PC-9 (cell line): ENCODE measurements at regions not wholly inside any gene's neighbourhood (a gene's known extent, or its start where the extent isn't known, plus 50 kb on each side); places are given as distances from the start of the nearest gene placed in this dataset.

Experiments
- BruUV-seq: library from RNA; stranded (reverse); fragments of 400-500 nt; replicated peaks from 2 replicates; lab custom pipeline; 2021; lab: Mats Ljungman, UMichigan
- CTCF ChIA-PET: fragments of 300-600 bp; sonication (Branson Sonifier 250); formaldehyde crosslinking; loops from one replicate; lab custom pipeline; 2022; ENCODE audit warnings: antibody characterized with exemption; lab: Charles Lee
- POLR2A ChIA-PET: fragments of 300-600 bp; sonication (Branson Sonifier 250); formaldehyde crosslinking; loops from one replicate; lab custom pipeline; 2022; ENCODE audit warnings: antibody characterized with exemption; ENCODE audit not compliant: unreplicated experiment; lab: Charles Lee
- DNase-seq, 2 experiments: peaks; one replicate each; pipeline versions ENCODE4 v3.0.0 to v3.0.0-alpha.2; 2015 to 2022; ENCODE audit warnings: mixed read lengths in 1 of 2
- H2AFZ ChIP-seq: fragments of 200-600 bp; sonication (generic); 2 replicates; pipeline ENCODE4 v1.8.1; 2017; ENCODE audit warnings: antibody characterized with exemption
- H3F3A ChIP-seq: fragments of 200-600 bp; sonication (generic); 2 replicates; pipeline ENCODE4 v1.8.1; 2017; ENCODE audit warnings: antibody characterized with exemption, mild to moderate bottlenecking, low read depth; ENCODE audit not compliant: insufficient read depth
- H3K27ac ChIP-seq: fragments of 200-600 bp; sonication (generic); 2 replicates; pipeline ENCODE4 v1.6.1; 2016; ENCODE audit warnings: mixed run types
- H3K27me3 ChIP-seq: fragments of 200-600 bp; sonication (generic); 2 replicates; pipeline ENCODE4 v1.6.1; 2016; ENCODE audit warnings: low read depth, mixed run types; ENCODE audit not compliant: insufficient read depth
- H3K36me3 ChIP-seq: fragments of 200-600 bp; sonication (generic); 2 replicates; pipeline ENCODE4 v1.6.1; 2016; ENCODE audit warnings: low read depth, mixed run types
- H3K4me1 ChIP-seq: fragments of 200-600 bp; sonication (generic); replicated peaks from 2 replicates; pipeline ENCODE4 v1.6.1; 2016; ENCODE audit warnings: mixed run types; ENCODE audit not compliant: insufficient read depth
- H3K4me2 ChIP-seq: fragments of 200-600 bp; sonication (generic); 2 replicates; pipeline ENCODE4 v1.6.1; 2017; ENCODE audit warnings: mixed run types
- H3K4me3 ChIP-seq: fragments of 200-600 bp; sonication (generic); 2 replicates; pipeline ENCODE4 v1.6.1; 2016; ENCODE audit warnings: mixed run types
- H3K79me2 ChIP-seq: fragments of 200-600 bp; sonication (generic); 2 replicates; pipeline ENCODE4 v1.6.1; 2017; ENCODE audit warnings: low read depth, mixed run types
- H3K9me2 ChIP-seq: fragments of 200-600 bp; sonication (generic); 2 replicates; pipeline ENCODE4 v1.8.1; 2017; ENCODE audit warnings: mild to moderate bottlenecking; ENCODE audit not compliant: insufficient read depth
- H3K9me3 ChIP-seq: fragments of 200-600 bp; sonication (generic); 2 replicates; pipeline ENCODE4 v1.8.1; 2016; ENCODE audit warnings: low read depth; ENCODE audit not compliant: insufficient read depth
- H4K20me1 ChIP-seq: fragments of 200-600 bp; sonication (generic); 2 replicates; pipeline ENCODE4 v1.8.1; 2017; ENCODE audit not compliant: insufficient read depth
- EZH2 ChIP-seq: fragments of 200-600 bp; sonication (generic); IDR thresholded peaks from 2 replicates; pipeline ENCODE4 v1.8.0; 2017; ENCODE audit warnings: antibody characterized with exemption, low read depth
- intact Hi-C: fragments of 100-400 bp; cut with micrococcal nuclease; formaldehyde crosslinking; loops from one replicate; pipeline ENCODE4 v1.10.0; 2022; ENCODE audit not compliant: unreplicated experiment
- TF ChIP-seq, protein P1 (sequence below): fragments of 200-600 bp; sonication (generic); conservative IDR thresholded peaks from 2 replicates; pipeline ENCODE4 v1.6.1; 2017; ENCODE audit warnings: mixed run types, antibody characterized with exemption, mild to moderate bottlenecking, moderate library complexity

DNA sequence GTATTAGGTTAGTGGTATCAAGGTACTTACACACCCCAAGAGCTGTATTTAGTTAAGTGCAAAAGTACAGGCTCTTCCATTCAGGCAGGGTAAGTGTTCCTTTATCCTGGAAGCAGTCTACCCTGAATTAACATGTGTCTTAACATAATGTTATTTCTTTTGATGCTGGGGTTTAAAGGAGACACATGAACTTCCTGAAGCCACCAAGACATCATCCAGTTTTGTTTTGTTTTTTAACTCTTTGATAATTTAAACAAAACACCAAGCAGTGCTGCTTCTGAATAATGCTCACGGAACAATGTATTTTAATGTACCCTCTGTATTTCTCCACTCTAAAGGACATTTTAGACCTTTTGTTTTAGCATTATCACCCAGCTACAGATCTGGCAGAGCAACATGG is 50.5 kb upstream of the PLCB4 start:
- Histone ChIP-seq H4K20me1 (no peaks in the 10 kb centered on the region), H3K9me2 (no peaks in the 10 kb centered on the region), H3K36me3 (no peaks in the 10 kb centered on the region), H3K79me2 (no peaks in the 10 kb centered on the region), H3K4me1 (0 out of 2 replicates have a peak, but pooled peaks cover 5% of the 10 kb centered on the region), H3F3A (no peaks in the 10 kb centered on the region), H3K27me3 (no peaks in the 10 kb centered on the region), H3K4me2 (no peak overlapping the region), H2AFZ (no peak overlapping the region), H3K9me3 (no peaks in the 10 kb centered on the region), H3K4me3 (no peak overlapping the region), H3K27ac (no peak overlapping the region)
- DNase-seq: no peak
- POLR2A ChIA-PET: no interaction called here
- intact Hi-C loops: no loop called here
- BruUV-seq: no TSS peak
- CTCF ChIA-PET: no interaction called here
- no peak for TF ChIP-seq EZH2
- TF ChIP-seq, protein P1, sequence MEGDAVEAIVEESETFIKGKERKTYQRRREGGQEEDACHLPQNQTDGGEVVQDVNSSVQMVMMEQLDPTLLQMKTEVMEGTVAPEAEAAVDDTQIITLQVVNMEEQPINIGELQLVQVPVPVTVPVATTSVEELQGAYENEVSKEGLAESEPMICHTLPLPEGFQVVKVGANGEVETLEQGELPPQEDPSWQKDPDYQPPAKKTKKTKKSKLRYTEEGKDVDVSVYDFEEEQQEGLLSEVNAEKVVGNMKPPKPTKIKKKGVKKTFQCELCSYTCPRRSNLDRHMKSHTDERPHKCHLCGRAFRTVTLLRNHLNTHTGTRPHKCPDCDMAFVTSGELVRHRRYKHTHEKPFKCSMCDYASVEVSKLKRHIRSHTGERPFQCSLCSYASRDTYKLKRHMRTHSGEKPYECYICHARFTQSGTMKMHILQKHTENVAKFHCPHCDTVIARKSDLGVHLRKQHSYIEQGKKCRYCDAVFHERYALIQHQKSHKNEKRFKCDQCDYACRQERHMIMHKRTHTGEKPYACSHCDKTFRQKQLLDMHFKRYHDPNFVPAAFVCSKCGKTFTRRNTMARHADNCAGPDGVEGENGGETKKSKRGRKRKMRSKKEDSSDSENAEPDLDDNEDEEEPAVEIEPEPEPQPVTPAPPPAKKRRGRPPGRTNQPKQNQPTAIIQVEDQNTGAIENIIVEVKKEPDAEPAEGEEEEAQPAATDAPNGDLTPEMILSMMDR: no peak
